ENCODE measurements at regions not wholly inside any gene's neighbourhood (a gene's known extent, or its start where the extent isn't known, plus 50 kb on each side); places are given as distances from the start of the nearest gene placed in this dataset.

DNA sequence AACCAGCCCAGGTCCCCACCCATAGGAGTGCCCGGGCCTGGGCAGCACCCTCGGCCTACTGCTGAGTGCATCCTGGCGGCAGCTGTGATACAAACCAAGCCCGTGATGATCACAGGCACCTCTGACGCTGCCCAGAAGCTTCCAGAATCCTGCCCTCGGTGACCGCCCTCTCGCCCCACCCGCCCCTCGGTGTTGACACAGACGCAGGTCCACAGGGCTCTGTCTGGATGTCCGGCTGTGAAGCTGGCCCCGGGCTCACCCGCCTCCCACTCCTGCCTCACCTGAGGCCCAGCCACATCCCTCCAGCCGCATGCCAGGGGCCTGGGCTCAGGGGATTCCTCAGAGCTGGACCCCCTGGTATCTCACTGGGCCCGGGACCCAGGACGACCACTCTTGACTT, 191.0 kb downstream of the BRD1 start:
- Histone ChIP-seq H3K27ac (ENCODE audit: low read depth, low read length) (no peak overlapping the region), H3F3A (ENCODE audit: insufficient read depth) (no peaks in the 10 kb centered on the region), H3K36me3 (ENCODE audit: low read length) (no peaks in the 10 kb centered on the region), H3K9me3 (ENCODE audit: insufficient read depth, low read length) (no peaks in the 10 kb centered on the region), H3K4me3 (ENCODE audit: insufficient read depth, low read length, poor library complexity, severe bottlenecking) (no peak overlapping the region), H3K9me2 (replicated peaks; ENCODE audit: insufficient read depth, low read length) (no peaks in the 10 kb centered on the region), H3K27me3 (ENCODE audit: low read length) (no peaks in the 10 kb centered on the region), H3K9ac (ENCODE audit: low read length) (no peak overlapping the region), H2AFZ (ENCODE audit: low read depth, low read length, severe bottlenecking) (no peak overlapping the region), H3K79me2 (ENCODE audit: insufficient read depth, low read length) (peaks cover 28% of the 10 kb centered on the region), H3K4me2 (ENCODE audit: low read depth, low read length, poor library complexity, severe bottlenecking) (no peak overlapping the region), H4K20me1 (ENCODE audit: low read depth, low read length) (no peaks in the 10 kb centered on the region)
- TF ChIP-seq EZH2phosphoT487 (conservative IDR thresholded peaks at IDR 0.05; ENCODE audit: low read length) (no peak), CTCF (IDR thresholded peaks at IDR 0.05; ENCODE audit: insufficient read depth, low read length, poor library complexity, severe bottlenecking) (no peak)

DNA sequence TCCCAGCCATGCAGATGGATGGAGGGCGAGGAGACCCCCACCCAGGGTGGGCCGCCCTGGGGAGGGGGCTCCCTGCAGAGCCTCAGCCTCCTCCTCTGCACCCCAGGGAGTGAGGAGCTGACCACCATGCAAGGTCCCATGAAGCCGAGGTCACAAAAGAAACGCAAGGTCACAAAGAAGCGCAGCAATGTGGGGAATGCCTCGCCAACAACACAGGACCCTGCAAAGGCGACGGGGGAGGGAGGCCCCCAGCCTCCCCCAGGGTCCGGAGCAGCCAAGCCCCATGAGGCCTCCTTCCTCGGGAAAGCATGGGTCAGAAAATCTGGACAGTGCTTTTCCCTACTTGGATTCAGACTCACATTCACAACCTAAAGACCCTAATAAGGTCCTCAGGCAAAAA, 191.5 kb downstream of the BRD1 start:
- TF ChIP-seq CTCF (IDR thresholded peaks at IDR 0.05; ENCODE audit: insufficient read depth, low read length, poor library complexity, severe bottlenecking) (no peak), EZH2phosphoT487 (conservative IDR thresholded peaks at IDR 0.05; ENCODE audit: low read length) (no peak)
- H3K4me2 ChIP-seq (ENCODE audit: low read depth, low read length, poor library complexity, severe bottlenecking): no peak overlapping the region
- H3K79me2 ChIP-seq (ENCODE audit: insufficient read depth, low read length): peaks cover 26% of the 10 kb centered on the region
- H3K36me3 ChIP-seq (ENCODE audit: low read length): no peaks in the 10 kb centered on the region
- H3K9me3 ChIP-seq (ENCODE audit: insufficient read depth, low read length): no peaks in the 10 kb centered on the region
- no peaks in the 10 kb centered on the region for H4K20me1 ChIP-seq (ENCODE audit: low read depth, low read length)
- no peak overlapping the region for H2AFZ ChIP-seq (ENCODE audit: low read depth, low read length, severe bottlenecking)
- H3K27ac ChIP-seq (ENCODE audit: low read depth, low read length): no peak overlapping the region
- H3F3A ChIP-seq (ENCODE audit: insufficient read depth): no peaks in the 10 kb centered on the region
- H3K27me3 ChIP-seq (ENCODE audit: low read length): no peaks in the 10 kb centered on the region
- H3K9ac ChIP-seq (ENCODE audit: low read length): no peak overlapping the region
- H3K4me3 ChIP-seq (ENCODE audit: insufficient read depth, low read length, poor library complexity, severe bottlenecking): no peak overlapping the region
- H3K9me2 ChIP-seq (replicated peaks; ENCODE audit: insufficient read depth, low read length): no peaks in the 10 kb centered on the region

- H3K27ac ChIP-seq (ENCODE audit: low read depth, low read length): no peak overlapping the region
- H3F3A ChIP-seq (ENCODE audit: insufficient read depth): no peaks in the 10 kb centered on the region
- H3K79me2 ChIP-seq (ENCODE audit: insufficient read depth, low read length): peaks cover 23% of the 10 kb centered on the region
- no peaks in the 10 kb centered on the region for H3K9me2 ChIP-seq (replicated peaks; ENCODE audit: insufficient read depth, low read length)
- H3K9me3 ChIP-seq (ENCODE audit: insufficient read depth, low read length): no peaks in the 10 kb centered on the region
- no peak overlapping the region for H2AFZ ChIP-seq (ENCODE audit: low read depth, low read length, severe bottlenecking)
- H3K4me2 ChIP-seq (ENCODE audit: low read depth, low read length, poor library complexity, severe bottlenecking): no peak overlapping the region
- no peak overlapping the region for H3K4me3 ChIP-seq (ENCODE audit: insufficient read depth, low read length, poor library complexity, severe bottlenecking)
- H3K9ac ChIP-seq (ENCODE audit: low read length): no peak overlapping the region
- H4K20me1 ChIP-seq (ENCODE audit: low read depth, low read length): no peaks in the 10 kb centered on the region
- H3K27me3 ChIP-seq (ENCODE audit: low read length): no peaks in the 10 kb centered on the region
- H3K36me3 ChIP-seq (ENCODE audit: low read length): no peaks in the 10 kb centered on the region
- no peak for TF ChIP-seq CTCF (IDR thresholded peaks at IDR 0.05; ENCODE audit: insufficient read depth, low read length, poor library complexity, severe bottlenecking)
Observed at GRCh38 chr22:49634006-49634772, 193.5 kb downstream of the BRD1 start.
